Spleen (tissue), 11 donors: ENCODE measurements at regions not wholly inside any gene's neighbourhood (a gene's known extent, or its start where the extent isn't known, plus 50 kb on each side); places are given as distances from the start of the nearest gene placed in this dataset.

Experiments
- DNase-seq: peaks from one replicate; pipeline ENCODE4 v3.0.0-alpha.2; 2020
- H3K27ac ChIP-seq, 8 donors: fragments of 200-600 bp; sonication (generic) in 7 of 8; 1 replicate in 4 of 8; 2 replicates in 4 of 8; pipeline versions ENCODE4 v1.5.0 to v1.8.0; 2016 to 2021; ENCODE audit warnings: inconsistent platforms in 4 of 8, mild to moderate bottlenecking in 4 of 8, moderate library complexity in 1 of 8
- H3K27me3 ChIP-seq, 7 donors: fragments of 200-600 bp; sonication (generic) in 6 of 7; replicated peaks in 1 of 7; 1 replicate in 4 of 7; 2 replicates in 3 of 7; pipeline versions ENCODE4 v1.5.0 to v1.8.0; 2016 to 2021; ENCODE audit warnings: inconsistent platforms in 3 of 7, mild to moderate bottlenecking in 1 of 7
- H3K36me3 ChIP-seq, 6 donors: fragments of 200-600 bp; sonication (generic) in 5 of 6; 1 replicate in 4 of 6; 2 replicates in 2 of 6; pipeline versions ENCODE4 v1.5.0 to v1.8.0; 2016 to 2021; ENCODE audit warnings: inconsistent platforms in 2 of 6
- H3K4me1 ChIP-seq, 6 donors: fragments of 200-600 bp; sonication (generic) in 5 of 6; 1 replicate in 3 of 6; 2 replicates in 3 of 6; pipeline versions ENCODE4 v1.5.0 to v1.8.0; 2016 to 2021; ENCODE audit warnings: inconsistent platforms in 3 of 6
- H3K4me3 ChIP-seq, 8 donors: fragments of 200-600 bp; sonication (generic) in 7 of 8; 1 replicate in 4 of 8; 2 replicates in 4 of 8; pipeline versions ENCODE4 v1.5.0 to v1.8.0; 2016 to 2021; ENCODE audit warnings: inconsistent platforms in 4 of 8, mild to moderate bottlenecking in 4 of 8, moderate library complexity in 2 of 8
- H3K9me3 ChIP-seq, 8 donors: fragments of 200-600 bp; sonication (generic) in 7 of 8; 1 replicate in 4 of 8; 2 replicates in 4 of 8; pipeline versions ENCODE4 v1.5.0 to v1.8.0; 2016 to 2021; ENCODE audit warnings: inconsistent platforms in 4 of 8
- CTCF ChIP-seq, 11 experiments: fragments of 200-600 bp in 7 of 11; fragments of 450-650 bp in 4 of 11; sonication (generic) in 4 of 11; IDR thresholded peaks in 8 of 11; conservative IDR thresholded peaks in 3 of 11; 1 replicate in 7 of 11; 2 replicates in 4 of 11; pipeline versions ENCODE4 v1.4.0 to v1.8.0; 2016 to 2021; ENCODE audit warnings: antibody characterized with exemption in 11 of 11, inconsistent platforms in 4 of 11, mild to moderate bottlenecking in 1 of 11
- POLR2A ChIP-seq, 3 donors: fragments of 450-650 bp; IDR thresholded peaks; one replicate each; pipeline ENCODE4 v1.5.1; 2017; ENCODE audit warnings: antibody characterized with exemption in 3 of 3, mild to moderate bottlenecking in 1 of 3
- POLR2AphosphoS5 ChIP-seq, 3 donors: sonication (generic); formaldehyde crosslinking; IDR thresholded peaks; one replicate each; pipeline ENCODE4 v1.5.1; 2017; ENCODE audit warnings: antibody characterized with exemption in 3 of 3
- WGBS, 5 donors: extraction: QIAGEN DNeasy Blood & Tissue Kit in 3 of 5; methylation state at CpG; one replicate each; pipeline versions ENCODE4 v1.1.5 to v1.1.7; 2013 to 2018; 5-methylcytosine and 5-hydroxymethylcytosine counted together
- intact Hi-C: fragments of 100-400 bp; cut with DNase I; formaldehyde crosslinking; loops from one replicate; pipeline ENCODE4 v1.15.0; 2023; ENCODE audit warnings: low total_unique reads
- donor health status: healthy with polysubstance abuse.
- donor health status: DM: no; HTN: no; CAD: no; lungs with moderate emphysema.
- donor health status: DM: no; HTN: no; CAD: no.
- donor health status: Bipolar disorder and iron deficiency.
- donor health status: healthy.
- donor health status: DM: no; HTN: no; CAD: no.
- donor health status: DM: yes; HTN: yes; CAD: no.

GRCh38 chr5:107025712-107026497, 644.8 kb downstream of the EFNA5 start:
- Histone ChIP-seq H3K9me3 (no peaks in the 10 kb centered on the region), H3K27ac (no peak overlapping the region), H3K36me3 (no peaks in the 10 kb centered on the region), H3K4me3 (no peak overlapping the region), H3K4me1 (no peaks in the 10 kb centered on the region), H3K27me3 (no peaks in the 10 kb centered on the region)
- WGBS, 5 donors, result 36 to 64% (median 61%) methylated on average over 3 of the region's 3 CpGs
- DNase-seq, result no peak
- intact Hi-C loops, result no loop called here
- no peak for TF ChIP-seq POLR2AphosphoS5 (IDR thresholded peaks at IDR 0.05)
- TF ChIP-seq POLR2A (IDR thresholded peaks at IDR 0.05), result no peak
- no peak for TF ChIP-seq CTCF (IDR thresholded peaks at IDR 0.05 in 8 of 11, conservative IDR thresholded peaks at IDR 0.05 in 3 of 11)

GRCh38 chr5:107023732-107024131, 647.0 kb downstream of the EFNA5 start:
- Histone ChIP-seq H3K9me3 (no peaks in the 10 kb centered on the region), H3K4me3 (no peak overlapping the region), H3K4me1 (no peaks in the 10 kb centered on the region), H3K27me3 (no peaks in the 10 kb centered on the region), H3K27ac (no peak overlapping the region), H3K36me3 (no peaks in the 10 kb centered on the region)
- no peak for DNase-seq
- intact Hi-C loops, result no loop called here
- TF ChIP-seq POLR2A (IDR thresholded peaks at IDR 0.05) (no peak), POLR2AphosphoS5 (IDR thresholded peaks at IDR 0.05) (no peak), CTCF (IDR thresholded peaks at IDR 0.05 in 8 of 11, conservative IDR thresholded peaks at IDR 0.05 in 3 of 11) (no peak)

- Histone ChIP-seq H3K4me3 (no peak overlapping the region), H3K9me3 (no peaks in the 10 kb centered on the region), H3K36me3 (no peaks in the 10 kb centered on the region), H3K4me1 (no peaks in the 10 kb centered on the region), H3K27ac (no peak overlapping the region), H3K27me3 (no peaks in the 10 kb centered on the region)
- WGBS, 5 donors, result 85 to 94% (median 89%) methylated on average over 2 of the region's 2 CpGs
- DNase-seq, result no peak
- TF ChIP-seq POLR2A (IDR thresholded peaks at IDR 0.05) (no peak), POLR2AphosphoS5 (IDR thresholded peaks at IDR 0.05) (no peak), CTCF (IDR thresholded peaks at IDR 0.05 in 8 of 11, conservative IDR thresholded peaks at IDR 0.05 in 3 of 11) (no peak)
- intact Hi-C loops, result no loop called here
Observed at GRCh38 chr5:107021575-107021974, 649.2 kb downstream of the EFNA5 start.

- no peaks in the 10 kb centered on the region for H3K4me1 ChIP-seq
- no peak overlapping the region for H3K27ac ChIP-seq
- WGBS, 5 donors, result 64 to 78% (median 72%) methylated on average over 2 of the region's 2 CpGs
- no peaks in the 10 kb centered on the region for H3K27me3 ChIP-seq
- no peak for DNase-seq
- H3K36me3 ChIP-seq, result no peaks in the 10 kb centered on the region
- H3K4me3 ChIP-seq, result no peak overlapping the region
- intact Hi-C loops, result no loop called here
- H3K9me3 ChIP-seq, result no peaks in the 10 kb centered on the region
- no peak for TF ChIP-seq POLR2AphosphoS5 (IDR thresholded peaks at IDR 0.05)
- TF ChIP-seq POLR2A (IDR thresholded peaks at IDR 0.05), result no peak
- no peak for TF ChIP-seq CTCF (IDR thresholded peaks at IDR 0.05 in 8 of 11, conservative IDR thresholded peaks at IDR 0.05 in 3 of 11)
Observed at GRCh38 chr5:107020626-107021025, 650.1 kb downstream of the EFNA5 start.
